HG03159 (cell line): ENCODE measurements at regions not wholly inside any gene's neighbourhood (a gene's known extent, or its start where the extent isn't known, plus 50 kb on each side); places are given as distances from the start of the nearest gene placed in this dataset.
A peak's percentile ranks its signal among the peaks of the same experiment; 100 is the strongest.

ENCODE experiments used
- ATAC-seq: cut with Tn5 transposase; IDR thresholded peaks from one replicate; pipeline ENCODE4 v1.9.1; 2021; ENCODE audit warnings: mild to moderate bottlenecking, moderate library complexity; ENCODE audit not compliant: unreplicated experiment

DNA sequence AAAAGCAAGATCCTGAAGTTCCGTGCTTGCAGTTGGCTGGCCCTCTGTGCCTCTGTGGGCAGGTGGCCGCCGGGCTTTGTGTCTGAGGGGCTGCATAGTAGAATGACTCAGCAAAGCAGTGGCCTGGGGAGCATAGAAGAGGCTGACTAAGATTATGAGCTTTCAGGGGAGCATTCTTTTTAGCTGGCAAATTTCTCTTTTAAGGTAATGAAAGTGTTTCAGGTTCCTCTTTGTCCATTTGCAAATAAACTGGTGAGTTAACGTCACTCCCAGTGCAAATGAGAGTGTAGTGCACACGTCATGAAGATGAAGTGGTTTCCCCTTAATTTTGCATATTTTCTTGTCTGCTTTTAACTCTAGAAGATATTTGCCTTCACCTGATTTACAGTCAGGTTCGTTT lies 98.6 kb downstream of the BCL2L11 start:
- ATAC-seq = peak; percentile 80

DNA sequence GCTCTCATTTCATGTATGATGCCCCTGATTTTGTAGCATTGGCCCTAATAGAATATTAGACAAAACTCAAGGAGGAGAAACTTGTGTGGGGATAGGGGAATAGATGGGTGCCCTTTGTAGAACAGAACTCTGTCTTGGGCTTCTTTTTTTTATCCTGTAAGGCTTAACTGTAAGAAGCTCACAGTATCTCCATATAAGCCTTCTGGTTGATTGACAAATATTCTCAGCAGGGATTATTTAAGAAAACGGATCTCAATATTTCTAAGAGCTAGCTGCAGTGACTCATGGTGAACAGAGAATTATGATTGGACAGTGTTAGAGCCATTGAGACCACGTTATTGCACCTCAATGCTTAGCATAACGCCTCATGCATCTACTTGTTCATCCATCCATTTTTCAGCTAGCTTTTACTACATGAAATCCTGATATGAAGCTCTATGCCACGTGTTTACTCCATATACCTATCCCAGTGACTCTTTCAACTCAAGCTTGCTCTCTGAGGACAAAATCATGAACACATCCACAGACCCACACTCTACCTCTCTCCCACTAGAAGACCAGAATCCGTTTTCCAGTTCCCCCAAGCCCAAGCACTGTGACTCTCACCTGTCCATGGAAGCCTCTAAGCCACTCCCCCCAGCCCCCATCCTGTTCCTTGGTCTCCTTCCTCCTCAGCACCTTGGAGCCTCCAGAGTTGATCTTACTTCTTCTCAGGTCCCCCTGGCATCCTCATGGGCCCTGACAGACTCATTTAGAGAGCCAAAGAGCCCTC lies 99.2 kb downstream of the BCL2L11 start:
- ATAC-seq = no peak

DNA sequence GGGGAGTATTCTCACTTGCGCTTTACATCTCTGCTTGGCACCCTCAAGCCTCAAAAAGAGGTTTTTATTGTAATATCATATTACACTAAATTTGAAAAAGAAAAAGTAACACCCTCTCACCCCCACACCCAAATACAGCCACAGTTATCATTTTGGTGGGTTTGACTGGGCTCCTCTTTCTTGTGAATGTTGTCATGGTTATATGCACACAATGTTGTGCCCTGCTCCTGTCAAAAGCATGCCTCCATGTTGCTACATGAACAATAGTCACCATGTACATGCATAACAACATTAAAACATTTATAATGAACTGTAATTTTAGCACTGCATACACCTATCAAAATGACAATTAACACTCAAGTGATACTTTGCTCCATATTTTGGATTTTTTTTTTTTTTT lies 100.2 kb downstream of the BCL2L11 start:
- ATAC-seq = no peak

DNA sequence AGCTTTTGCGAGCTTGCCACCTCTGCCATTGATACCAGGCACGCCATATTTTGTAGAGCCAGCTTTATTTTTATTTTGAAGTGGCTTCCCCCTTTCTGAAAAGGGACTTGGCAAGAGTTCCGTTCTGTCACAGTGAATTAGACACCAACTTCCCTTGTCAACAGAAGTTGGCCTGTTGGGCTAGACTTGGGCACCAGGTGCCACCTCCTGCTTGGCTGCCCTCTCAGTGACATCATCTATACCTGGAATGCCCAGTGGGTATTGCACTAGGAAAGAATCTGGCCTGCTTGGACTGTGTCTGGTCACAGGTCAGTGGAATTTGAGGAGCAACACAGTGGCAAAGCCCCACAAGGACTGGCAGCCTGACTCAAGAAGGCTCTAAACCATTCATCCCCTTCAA lies 101.0 kb downstream of the BCL2L11 start:
- ATAC-seq = no peak

DNA sequence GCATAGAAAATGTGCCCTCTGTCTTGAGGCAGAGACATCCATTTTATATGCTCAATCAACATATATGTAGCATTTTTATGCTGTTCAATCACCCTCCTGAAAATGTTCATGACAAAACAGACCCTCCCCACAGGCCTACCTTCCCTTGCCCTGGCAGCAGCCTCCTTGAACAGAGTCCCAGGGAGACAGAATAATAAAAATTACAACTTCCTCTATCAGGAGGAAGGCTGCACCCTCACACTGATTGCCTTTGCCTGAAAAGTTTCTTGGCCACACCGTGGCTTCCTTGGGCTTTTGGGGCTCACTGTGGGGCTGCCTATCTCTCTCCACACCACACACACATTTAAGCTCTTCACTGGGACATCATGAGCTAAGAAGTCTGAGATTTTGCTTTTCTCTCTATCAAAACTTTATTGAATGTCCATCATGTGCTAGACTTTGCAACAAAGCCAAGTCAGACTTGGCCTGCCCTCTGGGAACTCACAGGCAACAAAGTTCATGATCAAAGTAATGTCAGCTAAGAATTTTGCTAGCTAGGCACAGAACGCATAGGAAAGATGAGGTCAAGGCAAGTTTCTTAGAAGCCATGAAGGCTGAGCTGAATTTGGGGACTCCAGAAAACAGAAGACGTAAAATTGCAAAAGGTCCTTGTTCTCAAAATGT lies 101.6 kb downstream of the BCL2L11 start:
- ATAC-seq = no peak

DNA sequence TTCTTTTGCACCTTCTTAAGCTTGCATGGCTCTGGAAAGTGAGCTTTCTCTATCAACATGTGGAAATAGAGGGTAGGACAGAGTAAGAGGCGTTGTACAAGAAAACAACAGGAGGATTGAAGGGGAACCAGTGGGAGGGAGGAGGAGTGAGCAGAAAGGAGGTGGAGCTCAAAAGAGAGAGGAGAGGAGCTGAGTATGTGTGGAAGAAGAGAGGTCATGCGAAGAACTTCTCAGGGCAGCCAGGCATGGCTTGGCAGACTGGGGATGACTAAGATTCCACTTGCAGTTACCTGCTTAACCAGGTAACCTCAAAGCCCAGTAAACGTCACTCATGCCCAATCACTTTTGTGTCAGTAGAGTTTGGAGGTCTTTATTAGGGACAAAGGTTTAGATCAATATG lies 105.1 kb downstream of the BCL2L11 start:
- ATAC-seq = no peak

DNA sequence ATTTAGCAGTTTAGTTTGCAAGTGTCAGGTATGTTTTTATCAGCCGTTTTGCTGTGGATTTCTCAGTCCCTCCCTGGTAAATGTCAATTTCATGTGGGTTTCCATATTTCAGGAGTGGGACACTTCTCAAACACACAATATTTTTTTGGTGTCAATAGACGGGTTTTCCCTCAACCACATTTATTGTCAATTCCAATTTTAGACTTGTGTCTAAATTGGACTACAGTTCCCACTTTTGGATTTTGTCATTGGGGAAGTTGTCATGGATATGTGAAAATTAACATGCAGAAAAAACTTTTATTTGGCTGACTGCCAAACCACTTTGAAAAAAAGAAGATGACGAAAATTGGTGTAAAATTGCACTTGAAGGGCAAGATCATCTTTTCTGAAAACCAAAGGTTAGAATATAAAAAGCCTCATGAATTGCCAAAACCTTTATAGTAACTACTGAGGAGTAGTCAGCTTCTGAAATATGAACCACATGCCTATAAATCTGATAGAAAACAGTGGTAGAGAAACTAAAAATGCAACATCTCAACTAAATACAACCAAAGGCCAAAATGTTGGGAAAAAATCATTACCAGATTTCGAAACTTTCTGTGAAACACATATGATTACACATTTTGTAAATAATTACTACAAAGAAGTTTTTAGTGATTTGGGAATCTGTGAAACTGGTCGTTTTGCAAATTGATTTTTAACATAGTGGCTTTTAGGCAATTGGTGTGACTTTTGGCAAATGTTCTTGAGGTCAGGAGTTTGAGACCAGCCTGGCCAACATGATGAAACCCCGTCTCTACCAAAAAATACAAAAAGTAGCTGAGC lies 106.4 kb downstream of the BCL2L11 start:
- no peak for ATAC-seq

DNA sequence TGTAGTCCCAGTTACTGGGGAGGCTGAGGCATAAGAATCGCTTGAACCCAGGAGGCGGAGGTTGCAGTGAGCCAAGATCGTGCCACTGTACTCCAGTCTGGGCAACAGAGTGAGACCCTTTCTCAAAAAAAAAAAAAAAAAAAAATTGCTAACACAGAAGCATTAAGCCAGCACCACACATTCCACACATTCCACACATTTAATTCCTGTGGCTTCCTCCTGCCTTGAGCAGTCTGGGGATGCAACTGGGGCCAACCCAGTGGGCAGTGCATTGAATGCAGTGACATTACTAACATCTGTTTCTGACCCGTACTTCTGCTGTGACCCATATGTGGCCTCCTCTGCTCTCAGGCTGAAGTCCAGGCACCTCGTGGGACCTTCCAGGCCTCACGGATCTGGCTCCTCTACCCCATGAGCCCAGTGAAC lies 107.0 kb downstream of the BCL2L11 start:
- ATAC-seq = no peak

DNA sequence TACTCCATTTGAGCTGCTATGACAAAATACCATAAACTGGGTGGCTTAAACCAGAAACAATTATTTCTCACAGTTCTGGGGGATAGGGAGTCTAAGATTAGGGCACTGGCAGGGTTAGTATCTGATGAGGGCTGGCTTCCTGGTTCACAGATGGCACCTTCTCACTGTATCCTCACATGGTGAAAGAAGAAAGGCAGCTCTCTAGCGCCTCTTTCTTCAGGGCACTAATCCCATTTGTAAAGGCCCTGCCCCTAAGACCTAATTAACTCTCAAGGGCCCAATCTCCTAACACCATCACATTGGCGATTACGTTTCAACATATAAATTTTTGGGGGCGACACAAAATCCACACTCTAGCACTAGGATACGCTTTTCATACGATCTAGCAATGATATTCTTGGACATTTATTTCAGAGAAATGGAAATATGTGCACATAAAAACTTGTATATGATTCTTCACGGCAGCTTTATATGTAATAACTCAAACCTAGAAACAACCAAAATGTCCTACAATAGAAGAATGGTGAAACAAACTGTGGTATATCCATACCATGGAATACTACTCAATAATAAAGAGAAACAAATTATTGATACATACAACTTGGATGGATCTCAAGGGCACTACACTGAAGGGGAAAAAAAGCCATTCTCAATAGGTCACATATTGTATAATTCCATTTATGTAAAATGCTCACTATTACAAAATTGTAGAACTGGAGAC lies 111.0 kb downstream of the BCL2L11 start:
- no peak for ATAC-seq

DNA sequence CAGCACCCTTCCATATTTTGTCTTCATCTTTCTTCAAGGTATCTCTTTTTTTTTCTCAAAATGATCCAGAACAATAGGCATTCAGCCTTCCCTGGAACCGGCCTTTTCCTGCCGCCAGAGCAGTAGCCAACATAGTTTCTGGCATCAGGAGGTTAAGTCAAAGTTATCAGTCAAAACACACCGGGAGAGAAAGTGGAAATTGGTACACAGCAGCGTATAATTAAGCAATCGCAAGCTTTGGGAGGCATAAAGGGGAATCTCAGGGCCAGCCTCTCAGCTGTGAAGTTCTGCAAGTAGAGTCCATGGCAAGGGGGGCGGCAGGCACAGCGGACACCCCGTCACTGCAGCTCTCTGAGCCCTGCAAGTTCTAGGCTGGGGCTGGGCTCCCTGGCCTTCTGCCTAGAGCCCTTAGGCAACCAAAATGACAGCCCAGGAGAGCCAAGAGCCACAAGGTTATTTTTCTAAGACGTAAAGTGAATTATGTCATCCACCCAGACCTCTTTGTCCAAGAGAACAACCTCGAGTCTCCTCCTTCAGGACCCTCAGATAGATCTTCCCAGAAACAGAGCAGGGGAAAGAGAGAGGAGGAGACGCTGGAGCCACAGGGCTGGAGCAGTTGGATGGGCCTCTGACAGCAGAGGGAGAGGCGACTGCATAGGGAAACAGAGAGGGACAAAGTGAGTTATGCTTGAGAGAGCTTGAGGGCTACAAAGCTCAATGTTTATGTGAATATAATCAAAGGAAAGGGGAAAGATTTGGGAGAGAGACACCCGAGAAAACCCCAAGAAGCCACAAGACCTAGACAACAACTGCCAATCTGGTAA lies 114.7 kb downstream of the BCL2L11 start:
- ATAC-seq = no peak

DNA sequence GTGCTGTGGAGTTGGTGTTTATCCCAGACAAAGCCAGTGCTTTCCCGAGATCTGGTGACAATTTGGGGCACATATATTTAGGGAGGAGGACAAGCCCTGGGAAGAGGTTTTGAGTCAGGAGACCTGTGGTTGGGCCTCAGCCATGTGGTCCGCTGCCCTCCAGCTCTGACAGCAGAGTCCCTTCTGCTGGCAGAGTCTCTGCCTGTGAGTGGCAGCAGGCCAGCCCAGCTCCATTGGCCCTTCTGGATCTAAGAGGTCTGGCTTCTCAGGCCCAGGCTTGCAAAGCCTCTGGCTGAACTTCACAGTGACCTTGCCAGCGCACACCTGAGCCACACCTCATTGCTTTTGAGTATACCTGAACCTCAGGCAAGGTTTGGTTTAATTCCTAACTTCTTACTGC lies 115.3 kb downstream of the BCL2L11 start:
- ATAC-seq = no peak

DNA sequence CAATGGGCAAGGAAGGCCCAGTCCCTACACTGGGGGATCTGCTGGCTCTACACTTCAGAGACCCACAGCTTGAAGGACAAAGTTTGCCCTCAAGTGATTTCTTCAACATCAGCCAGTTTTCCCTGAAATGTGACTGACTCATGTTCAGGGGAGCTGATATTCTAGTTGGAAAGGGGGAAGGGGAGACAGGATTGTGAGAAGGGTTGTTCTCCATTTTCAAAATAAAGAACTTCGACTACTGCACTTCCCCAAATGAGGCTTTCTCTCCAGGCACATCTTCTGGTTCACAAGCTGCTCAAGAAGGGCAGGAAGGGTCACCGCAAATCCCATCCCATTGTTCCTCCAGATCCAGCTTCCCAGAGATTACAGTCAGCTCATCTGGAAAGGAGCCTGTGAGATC lies 117.6 kb downstream of the BCL2L11 start:
- ATAC-seq = no peak

DNA sequence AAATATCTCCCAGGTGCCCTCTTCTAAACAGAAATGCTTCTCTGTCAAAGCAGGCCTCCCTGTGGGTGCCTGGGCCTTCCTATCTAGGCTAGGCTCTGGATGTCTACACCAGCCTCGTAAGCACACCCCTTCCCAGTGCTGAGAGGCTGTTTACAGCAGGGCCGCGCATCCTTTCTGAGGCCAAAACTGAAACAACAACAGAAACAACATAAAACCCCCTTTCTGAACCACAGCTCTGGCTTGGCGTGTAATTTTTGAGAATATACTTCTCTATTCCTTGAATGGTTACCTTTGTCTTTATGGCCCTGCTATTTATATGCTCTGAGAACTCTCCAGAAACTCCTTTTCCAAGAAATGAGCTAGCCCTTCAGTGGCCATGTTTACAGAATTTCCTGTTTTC lies 118.4 kb downstream of the BCL2L11 start:
- peak; percentile 84 for ATAC-seq

DNA sequence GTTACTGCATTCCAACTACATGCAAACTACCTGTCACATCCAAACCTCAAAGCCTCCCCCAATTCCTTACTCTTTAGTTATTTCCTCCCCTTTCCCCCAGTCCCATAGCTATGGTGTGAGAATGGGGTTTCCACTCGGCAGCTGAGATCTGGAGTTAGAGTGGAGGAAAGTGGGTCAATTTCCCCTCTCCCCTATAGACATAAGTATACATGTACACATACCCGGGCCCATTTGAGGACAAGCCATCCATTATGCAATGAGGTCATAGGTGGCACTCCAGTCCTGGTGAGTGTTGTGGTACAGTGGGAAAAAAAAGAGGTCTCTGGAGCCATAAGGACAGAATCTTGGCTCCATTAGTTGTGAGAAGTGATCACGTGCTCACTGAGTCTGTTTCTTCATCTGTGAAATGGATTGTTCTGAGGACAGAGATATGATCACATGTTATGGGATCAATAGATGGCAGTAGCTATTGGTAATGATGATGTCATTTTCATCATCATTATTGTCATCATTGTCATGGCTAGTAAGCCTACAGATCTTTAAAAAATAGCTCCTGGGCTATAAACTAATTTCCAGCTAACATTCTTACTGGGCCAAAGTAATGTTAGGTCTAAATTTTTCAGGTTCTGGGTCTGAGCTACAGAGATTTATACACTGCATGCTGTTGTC lies 119.0 kb downstream of the BCL2L11 start:
- no peak for ATAC-seq

DNA sequence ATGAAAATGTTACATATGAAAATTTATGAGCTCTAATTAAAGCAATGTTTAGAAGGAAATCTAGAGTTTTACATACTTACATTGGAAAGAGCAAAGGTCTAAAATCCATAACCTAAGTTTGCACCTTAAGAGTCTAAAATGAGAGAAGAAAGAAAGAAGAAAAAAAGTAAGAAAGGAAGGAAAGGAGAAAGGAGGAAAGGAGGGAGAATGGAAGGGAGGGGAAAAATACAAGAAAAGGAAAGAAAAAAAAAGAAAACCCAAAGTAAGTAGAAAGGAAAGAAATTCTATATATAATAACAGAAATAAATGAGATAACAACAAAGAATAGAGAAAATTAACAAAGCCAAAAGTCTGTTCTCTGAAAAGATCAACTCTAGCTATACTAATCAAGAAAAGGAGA lies 122.6 kb downstream of the BCL2L11 start:
- ATAC-seq = no peak

DNA sequence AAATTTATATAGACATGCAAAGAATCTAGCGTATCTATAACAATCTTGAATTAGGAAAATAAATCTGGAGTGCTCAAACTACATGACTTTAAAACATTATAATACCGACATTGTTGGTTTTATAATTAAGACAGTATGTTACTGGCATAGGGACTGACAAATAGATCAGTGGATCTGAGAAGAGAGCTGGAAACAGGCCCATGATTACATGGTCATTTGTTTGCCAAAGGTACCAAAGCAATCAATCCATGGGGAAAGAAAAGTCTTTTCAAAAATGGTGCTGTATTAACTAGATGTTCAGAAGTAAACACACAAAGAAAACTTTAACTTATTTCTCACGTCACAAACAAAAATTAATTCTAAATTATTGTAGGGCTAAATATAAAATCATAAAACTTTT lies 124.2 kb downstream of the BCL2L11 start:
- no peak for ATAC-seq

DNA sequence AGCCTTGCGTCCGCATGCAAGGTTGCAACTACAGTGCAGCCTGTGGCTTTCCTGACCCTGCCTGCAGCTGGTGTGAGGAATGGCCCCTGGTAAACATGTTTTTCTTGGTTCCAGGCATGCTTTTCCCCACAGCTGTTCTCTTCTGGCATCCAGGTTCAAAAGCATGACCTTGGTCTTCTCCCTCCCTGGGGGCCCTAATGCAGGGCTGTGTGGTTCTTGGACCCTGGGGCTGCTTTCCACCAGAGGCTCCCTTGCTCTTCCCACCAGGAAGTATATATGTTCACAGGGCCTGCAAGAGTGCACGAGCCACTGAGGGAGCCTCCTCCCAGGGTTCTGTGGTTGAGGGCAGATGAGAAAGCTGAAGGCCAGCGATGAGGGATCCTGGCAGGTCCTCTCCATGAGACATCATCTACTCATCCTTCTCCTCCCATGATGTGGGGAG lies 125.9 kb downstream of the BCL2L11 start:
- no peak for ATAC-seq

DNA sequence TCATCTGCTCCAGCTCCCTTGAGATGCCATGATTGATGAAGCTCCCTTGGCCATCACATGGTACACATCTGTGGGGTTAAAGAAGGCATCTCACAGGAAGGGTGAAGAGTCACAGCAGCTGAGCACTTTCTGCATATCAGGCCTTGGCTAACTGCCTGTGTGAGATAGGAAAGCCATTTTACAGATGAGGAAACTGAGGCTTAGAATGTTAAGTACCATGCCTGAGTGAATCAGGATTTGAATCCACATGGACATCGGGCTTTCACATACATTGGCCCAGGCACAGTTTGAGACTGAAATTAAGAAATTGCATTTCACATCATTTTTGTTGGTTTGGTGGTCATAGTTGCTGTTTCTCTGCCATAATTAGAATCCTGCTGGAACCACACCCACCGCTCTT lies 126.8 kb downstream of the BCL2L11 start:
- ATAC-seq = no peak

DNA sequence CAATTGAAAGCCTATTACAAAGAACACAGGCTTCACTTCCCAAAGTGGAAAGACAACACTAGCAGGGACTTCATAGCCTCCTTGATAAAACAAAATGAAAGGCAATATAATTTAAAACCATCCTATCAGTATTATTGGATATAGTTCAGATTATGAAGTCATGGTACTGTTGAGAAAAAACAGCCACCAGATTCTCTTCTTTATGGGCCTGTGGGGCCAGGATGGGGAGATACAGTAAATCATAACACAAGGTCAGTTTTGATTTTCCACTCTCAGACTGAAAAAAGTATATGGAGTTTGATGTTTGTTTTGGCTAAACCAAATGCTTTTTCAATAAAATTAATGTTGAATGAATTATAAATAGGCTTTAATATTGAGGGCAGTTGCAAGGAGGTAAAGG lies 129.1 kb downstream of the BCL2L11 start:
- ATAC-seq = no peak
